Epithelial cell of prostate (primary cell): ENCODE measurements at regions not wholly inside any gene's neighbourhood (a gene's known extent, or its start where the extent isn't known, plus 50 kb on each side); places are given as distances from the start of the nearest gene placed in this dataset.
"Not testable (repeated sequence)": the region's sequence is repeated elsewhere in the genome, so short reads cannot be mapped to it uniquely, and the experiment has no call there.

ENCODE experiments used
- DNase-seq: peaks from one replicate; pipeline ENCODE4 v3.0.0-alpha.2; 2011; ENCODE audit warnings: low read depth, low spot score
- H3K27ac ChIP-seq: fragments of 450-650 bp; 2 replicates; pipeline ENCODE4 v1.5.1; 2017; ENCODE audit warnings: mild to moderate bottlenecking

DNA sequence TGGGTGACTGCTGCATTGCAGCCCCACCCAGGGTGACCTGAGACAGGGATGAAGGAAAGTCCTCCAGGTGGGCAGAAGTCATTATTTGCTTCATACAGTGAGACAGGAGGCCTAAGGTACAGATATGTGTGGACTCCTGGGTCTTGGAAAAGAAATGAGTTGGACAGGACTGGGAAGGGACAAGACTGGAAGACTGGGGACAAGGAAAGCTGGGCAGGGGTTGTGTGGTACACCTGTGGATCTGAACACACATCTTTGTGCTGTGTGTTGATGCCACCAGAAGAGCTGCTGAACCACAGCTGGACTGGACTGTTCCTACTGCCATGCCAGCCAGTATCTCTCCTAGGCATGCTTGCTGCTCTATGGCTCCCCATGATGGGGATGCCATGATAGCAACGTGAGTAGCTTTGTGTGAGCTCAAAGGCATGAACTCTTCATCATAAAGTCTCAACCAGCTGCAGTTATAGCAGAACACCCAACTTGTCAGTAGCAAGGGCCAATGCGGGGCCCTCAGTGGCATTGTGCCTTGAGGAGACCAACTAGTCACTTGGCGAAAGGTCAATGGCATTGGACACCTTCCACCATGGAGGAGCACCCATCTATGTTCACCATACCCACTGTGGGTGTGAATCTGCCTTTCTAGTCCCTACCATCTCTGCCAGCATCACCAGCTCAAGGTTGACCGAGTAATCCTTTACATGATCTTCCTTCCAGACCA, 76.0 kb upstream of the GRB10 start:
- no peak overlapping the region for H3K27ac ChIP-seq

DNA sequence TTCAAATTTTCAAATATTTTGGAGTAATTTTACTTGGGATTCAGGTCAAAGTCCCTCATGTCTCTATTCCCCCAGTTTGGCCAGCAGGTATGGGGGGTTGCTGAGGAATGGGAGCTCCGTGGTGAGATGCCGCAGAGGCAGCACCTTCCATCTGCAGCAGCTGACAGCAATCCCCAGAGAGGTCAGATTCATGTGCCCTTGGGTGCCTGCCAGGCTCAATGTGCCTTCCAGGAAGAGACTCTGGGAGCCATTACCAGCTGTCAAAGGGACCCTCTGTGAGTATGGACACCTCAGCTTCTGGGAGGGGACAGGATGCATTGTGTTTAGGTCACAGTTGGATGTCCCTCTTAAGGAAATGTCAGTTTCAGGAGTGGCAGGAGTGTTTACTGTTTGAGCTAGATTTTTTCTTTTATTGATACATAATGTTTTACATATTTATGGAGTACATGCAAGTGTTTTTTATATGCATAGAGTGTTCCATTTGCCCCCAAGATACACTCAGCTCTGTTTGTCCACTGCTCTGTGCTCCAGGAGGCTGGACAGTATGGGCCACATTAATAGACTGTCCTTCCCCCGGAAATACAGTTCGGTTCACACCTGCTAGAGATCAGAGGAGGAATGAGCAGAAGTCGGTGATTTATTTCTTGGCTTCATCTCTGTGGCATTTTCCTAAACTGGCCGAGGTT, 75.3 kb upstream of the GRB10 start:
- no peak for DNase-seq
- no peak overlapping the region for H3K27ac ChIP-seq

More for the DNA sequence above, 76.0 kb upstream of the GRB10 start:
- no peak for DNase-seq

DNA sequence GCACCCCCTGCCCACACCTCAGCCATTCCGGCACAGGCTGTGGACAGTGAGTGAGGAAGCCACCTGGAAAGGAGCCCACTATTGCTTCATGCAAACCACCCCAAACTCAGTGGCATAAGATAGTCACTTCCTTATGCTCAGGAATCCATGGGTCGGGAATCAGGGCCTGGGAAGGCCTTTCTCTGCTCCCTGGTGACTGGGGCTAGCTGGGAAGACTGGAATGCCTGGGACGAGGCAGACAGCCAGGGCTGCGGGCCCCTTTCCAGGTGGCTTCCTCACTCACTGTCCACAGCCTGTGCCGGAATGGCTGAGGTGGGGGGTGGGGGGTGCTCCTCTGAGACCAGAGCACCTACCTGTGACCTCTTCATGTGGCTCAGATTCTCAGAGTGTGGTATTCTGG, 74.1 kb upstream of the GRB10 start:
- no peak for DNase-seq
- no peak overlapping the region for H3K27ac ChIP-seq

DNA sequence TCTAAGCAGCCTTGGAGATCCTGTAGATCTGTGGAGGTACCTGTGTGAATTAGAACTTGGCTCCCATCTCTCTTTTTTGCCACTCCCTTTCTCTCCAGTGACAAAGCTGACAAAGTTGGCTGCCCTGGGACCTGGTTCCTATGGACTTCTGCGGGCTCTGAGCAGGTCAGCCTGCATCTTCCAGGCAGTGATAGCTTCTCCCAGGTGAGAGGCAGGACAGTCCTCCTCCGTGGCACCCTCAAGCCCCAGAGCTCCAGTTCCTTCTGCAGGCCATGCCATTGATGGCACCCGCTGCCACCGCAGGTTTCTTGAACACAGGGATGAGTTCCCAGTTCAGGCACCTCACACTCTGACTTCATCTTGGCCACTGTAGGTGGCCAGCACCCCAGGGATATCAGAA, 73.5 kb upstream of the GRB10 start:
- DNase-seq, result no peak
- no peak overlapping the region for H3K27ac ChIP-seq

DNA sequence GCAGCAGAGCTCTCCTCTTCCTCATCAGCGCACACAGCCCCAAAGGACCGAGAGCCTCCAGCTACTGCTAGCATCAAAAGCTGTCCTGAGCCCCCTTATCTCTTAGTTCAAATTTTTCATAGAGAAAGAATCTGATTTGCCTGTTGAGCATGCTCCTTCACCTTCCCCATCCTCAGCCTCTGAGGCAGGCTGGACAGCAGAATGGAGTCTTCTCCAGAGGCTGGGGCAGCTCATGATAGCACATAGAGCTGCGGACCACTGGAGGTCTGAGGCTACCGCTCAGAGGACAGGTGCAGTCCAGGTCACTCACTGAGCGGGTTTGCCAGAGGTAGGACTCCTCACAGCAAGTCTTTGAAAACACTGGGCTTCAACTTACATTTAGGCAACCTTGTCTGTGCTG, 72.8 kb upstream of the GRB10 start:
- H3K27ac ChIP-seq, result no peak overlapping the region
- DNase-seq, result no peak

DNA sequence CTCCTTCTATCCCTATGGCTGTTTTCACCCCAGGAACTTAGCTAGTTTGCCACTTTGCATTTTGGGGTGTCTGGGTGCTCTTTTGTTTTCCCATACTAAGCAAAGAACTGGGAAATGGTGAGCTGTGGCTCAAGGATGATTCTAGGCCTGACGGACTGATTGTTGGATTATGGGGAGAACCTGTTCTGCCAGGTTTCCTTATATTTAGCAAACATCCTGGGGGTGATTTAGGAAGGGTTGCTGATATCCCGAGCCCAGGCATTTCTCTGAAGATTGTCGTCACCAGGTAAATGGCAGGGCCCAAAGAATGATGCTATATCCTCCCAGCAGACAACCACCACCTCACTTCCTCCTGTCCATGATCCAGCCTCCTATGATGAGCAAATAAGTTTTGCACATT, 72.1 kb upstream of the GRB10 start:
- DNase-seq, result no peak
- no peak overlapping the region for H3K27ac ChIP-seq

DNA sequence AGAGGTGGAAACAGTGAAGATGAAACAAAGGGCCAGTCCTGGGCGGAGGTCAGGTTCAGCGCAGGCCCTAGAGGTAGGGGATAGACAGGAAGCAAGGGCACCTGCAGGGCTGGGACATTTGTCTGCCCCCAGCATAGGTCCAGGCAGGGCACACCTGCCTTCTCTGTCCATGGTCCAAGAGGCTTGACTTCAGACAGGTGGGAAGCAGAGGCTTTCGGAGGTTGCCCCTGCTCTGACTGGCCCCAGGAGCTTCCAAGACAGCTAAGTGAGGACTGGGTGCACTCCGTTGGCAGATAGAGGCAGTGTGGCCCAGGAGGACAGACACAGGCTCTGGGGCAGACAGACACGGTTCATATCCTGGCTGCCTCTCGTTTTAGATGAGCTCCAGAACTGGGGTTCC, 71.6 kb upstream of the GRB10 start:
- DNase-seq, result no peak

DNA sequence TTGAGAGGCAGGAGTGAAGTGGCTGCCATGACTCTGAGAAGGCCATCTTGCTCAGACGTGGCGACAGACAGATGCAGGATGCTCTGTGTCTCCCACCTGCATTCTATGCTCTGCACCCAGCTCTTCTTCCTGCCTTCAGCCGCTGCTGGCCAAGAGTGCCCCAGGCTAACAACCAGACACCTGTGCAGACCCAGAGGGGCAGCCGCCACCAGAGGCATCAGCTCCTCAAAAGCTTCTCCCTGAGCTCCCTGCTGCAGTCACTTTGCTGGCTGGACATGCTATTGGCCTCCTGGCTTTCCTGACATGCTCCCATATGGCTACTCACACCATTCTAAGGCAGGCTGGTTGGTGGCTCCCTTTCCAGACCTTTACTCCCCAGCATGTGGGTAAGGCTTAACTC, 70.6 kb upstream of the GRB10 start:
- no peak overlapping the region for H3K27ac ChIP-seq
- no peak for DNase-seq

More for the DNA sequence above, 71.6 kb upstream of the GRB10 start:
- H3K27ac ChIP-seq, result no peak overlapping the region

DNA sequence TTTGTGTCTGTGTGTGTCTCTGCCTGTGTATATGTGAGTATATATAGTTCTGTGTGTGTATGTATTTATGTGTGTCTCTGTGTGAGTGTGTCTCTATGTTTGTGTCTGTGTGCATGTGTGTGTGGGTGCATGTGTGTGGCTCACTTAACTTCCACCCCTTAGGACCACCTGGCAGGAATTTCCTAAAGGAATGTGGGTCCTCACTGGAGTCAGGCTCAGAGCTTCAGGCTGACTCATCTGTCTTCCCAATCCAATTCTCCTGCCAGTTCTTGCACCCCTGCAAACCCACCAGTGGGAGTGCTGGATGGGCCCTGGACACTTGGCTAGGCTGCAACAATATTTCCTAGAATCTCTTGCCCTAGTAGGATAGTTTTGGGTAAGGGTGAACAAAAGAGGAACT, 70.2 kb upstream of the GRB10 start:
- H3K27ac ChIP-seq, result no peak overlapping the region
- DNase-seq, result no peak

DNA sequence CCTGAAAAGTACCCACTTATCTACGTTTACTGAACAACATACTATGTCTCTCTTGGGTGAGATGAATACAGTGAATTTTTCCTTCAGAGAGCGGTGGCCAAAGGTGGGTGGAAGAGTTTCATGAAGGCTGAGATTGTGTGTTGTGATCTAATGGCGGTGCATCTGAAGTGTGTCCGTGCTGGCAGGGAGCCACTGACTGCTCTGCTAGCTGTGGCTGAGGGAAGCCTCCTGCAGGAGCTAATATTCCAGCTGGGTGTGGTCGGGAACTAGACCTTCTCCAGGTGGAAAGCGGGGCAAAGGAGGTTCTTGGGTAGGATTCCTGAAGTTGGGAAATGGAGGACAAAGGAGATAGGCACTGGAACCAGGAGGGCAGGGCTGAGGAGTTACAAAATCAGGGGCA, 69.2 kb upstream of the GRB10 start:
- no peak overlapping the region for H3K27ac ChIP-seq
- DNase-seq, result no peak

DNA sequence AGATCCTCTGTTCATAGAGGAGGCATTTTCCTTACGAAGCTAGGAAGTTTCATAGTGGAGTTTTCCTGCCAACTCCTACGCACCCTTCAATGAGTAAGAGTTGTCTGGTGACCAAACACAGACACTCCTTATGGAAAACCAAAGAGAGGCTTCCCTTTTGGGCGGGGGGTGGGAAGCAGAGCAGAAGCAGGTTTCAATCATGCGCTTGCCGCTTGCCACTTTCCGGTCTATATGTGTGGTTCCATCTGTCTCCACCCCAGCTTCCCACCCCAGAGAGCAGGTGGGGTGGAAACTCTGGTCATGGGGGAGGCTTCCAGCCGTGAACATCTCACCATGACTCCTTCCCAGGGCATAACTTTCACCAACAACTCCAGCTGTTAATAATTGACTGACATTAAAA, 68.8 kb upstream of the GRB10 start:
- DNase-seq, result no peak

DNA sequence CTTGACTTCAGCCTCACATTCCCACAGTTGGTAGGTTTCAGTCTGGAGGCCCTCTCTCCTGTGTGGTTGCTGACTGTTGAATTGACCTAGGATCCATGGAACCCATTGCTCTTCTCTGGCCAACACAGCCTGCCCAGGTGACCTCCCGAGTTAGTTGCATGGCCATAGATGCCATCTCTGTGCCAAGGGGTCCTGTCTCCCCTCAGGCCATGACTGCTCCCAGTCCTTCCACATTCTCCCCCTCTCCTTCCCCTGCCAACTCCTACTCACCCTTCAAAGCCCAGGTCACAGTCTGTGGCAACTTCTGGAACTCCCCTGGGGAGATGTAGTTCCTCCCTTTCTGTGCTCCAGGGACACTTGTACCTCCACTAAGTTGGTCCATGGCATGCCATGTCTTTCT, 67.3 kb upstream of the GRB10 start:
- H3K27ac ChIP-seq, result no peak overlapping the region
- no peak for DNase-seq

More for the DNA sequence above, 68.8 kb upstream of the GRB10 start:
- H3K27ac ChIP-seq, result no peak overlapping the region

DNA sequence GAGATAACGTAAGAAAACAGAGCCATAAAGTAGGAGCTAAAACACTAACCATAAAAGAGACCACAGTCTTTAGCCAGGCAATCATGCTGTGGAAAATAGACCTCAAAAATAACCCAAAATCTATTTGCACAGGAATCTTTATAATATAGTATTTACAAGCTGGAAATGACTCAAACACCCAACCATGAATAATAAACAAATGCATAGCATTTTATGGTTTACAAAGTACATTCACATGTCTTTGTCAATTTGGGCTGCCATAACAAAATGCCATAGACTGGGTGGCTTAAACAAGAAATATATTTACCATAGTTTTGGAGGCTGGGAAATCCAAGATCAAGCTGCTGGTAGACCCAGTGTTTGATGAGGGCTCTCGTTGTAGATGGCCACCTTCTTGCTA, 65.5 kb upstream of the GRB10 start:
- DNase-seq, result no peak
- H3K27ac ChIP-seq, result no peak overlapping the region

DNA sequence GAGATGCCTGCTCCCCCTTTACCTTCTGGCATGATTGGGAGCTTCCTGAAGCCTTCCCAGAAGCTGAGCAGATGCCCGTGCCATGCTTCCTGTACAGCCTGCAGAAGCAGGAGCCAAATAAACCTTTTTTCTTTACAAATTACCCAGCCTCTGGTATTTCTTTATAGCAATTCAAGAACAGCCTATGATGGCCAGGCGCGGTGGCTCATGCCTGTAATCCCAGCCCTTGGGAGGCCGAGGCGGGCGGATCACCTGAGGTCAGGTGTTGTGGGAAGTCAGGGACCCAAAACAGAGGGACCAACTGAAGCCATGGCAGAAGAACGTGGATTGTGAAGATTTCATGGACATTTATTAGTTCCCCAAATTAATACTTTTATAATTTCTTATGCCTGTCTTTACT, 62.2 kb upstream of the GRB10 start:
- DNase-seq, H3K27ac ChIP-seq: not testable (repeated sequence)

DNA sequence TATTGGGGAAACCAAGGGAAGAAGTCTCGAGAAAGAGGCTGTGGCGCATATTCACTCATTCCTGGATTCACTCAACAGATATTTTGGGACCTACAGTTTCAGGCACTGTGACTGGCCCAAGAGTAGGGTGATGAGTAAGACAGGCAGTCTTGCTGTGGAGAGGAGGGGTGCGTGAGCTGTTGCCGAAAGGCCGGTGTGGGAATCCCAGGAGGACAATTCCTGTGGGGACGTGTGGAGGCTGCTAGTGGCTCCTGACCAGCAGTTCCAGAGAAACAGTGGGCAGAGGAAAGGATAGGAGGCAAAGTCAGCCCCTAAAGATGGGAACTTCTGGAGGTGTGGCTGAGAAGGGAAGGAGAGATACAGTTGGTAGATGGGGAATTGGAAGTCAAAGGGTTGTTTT, 59.3 kb upstream of the GRB10 start:
- no peak for DNase-seq
- H3K27ac ChIP-seq, result no peak overlapping the region

DNA sequence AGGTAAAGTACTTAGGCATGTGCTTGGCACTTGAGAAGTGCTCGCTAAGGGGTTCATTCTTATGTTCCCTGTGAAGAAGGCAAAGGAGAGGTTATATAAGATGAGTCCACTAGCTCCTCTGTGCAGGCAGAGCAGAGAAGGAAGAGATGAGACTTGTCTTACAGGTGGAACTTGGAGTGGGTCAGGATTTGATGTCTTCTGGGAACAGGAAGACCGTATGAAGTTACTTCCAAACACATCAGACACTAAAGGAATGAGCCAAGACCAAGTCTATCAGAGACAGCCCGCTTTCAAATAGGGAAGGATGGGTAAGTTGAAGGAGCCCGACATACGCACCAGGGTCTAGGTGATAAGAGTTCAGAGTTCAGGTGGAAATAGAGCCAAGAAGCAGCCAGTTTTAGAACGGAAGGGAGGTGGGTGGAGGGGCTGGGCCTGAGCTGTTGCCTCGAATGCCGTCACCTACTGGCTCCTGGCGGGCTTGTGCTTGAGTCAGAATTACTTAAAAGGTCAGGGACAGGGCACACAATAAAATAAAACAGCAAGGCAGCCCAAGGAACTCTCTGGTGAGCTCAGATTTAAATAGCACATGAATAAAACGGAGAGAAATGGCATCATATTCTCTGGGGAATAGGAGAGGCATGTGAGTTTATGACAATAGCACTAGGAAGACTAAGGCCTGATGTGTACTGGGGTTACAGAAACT, 56.1 kb upstream of the GRB10 start:
- DNase-seq, result peak; percentile 52
- peak overlapping the region; percentile 84 for H3K27ac ChIP-seq

DNA sequence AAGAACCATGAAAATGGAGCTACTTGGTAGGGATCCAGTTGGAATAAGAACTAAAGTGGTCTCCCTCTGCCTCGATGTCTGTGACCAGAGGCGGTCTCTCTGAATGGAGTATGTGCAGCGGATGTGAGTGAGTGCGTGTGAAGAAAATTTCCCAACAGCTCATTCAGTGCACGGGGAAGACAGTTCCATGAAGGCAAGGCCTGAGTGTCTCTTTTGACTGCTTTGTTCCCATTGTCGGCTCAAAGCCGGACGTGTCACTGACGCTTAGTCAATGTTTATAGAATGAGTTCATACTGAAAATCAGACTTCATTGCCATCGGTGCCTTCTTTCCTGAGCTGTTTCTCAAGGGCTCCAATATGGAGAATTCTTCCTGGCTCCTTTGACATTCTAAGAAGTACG, 55.3 kb upstream of the GRB10 start:
- peak; percentile 84 for DNase-seq
- H3K27ac ChIP-seq, result peak overlapping the region; percentile 84

DNA sequence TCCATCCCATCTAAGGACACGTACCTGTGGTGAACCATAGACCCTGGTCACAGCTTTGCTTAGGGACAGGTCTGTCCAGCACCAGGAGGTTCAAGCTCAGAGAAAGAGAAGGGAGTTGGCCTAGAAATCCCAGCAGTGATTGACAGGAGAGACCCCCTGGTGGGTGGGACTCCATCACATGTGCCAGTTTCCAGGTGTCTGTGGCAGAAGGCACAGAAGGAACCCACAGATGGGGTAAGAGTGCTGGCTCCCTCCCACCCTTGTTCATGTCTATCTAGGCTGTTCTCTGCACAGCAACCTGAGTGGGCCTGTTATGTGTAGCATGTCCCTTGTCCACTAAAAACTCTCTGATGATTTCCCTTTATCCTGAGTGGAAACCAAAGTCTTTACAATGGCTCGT, 54.0 kb upstream of the GRB10 start:
- no peak for DNase-seq

DNA sequence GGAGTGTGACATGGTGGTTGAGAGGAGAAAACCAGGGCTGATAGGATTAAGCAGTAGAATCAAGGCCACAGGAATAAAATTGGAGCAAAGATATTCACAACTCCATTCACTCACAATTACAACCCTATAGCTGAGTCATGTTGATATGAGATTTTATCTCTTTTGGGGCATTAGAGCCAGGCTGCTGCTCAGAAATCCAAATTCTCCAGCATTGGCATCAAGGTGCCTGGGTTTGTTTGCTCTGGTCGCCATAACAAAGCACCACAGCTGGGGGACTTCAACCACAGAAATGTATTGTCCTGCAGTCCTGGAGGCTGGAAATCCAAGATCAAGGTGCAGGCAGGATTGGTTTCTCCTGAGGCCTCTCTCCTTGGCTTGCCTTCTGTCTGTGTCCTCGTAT, 52.5 kb upstream of the GRB10 start:
- no peak for DNase-seq

More for the DNA sequence above, 54.0 kb upstream of the GRB10 start:
- no peak overlapping the region for H3K27ac ChIP-seq

DNA sequence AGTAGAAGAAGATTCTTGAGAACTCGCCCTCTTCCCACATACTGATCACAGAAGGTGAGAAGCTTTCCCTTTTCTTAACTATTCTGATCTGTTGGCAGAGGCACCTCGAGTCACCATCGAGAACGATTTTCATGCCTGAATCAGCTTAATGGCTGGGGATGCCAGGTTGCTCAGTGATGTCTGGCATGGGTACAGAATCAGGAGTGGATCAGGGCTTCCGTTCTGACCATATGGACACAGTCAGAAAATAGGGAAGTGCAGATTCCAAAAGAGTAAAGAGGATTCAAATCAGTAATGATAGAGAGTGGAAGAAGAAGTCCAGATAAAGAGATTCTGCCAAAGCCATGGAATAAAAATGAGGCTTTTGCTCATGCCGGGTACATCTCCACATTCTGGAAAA, 52.0 kb upstream of the GRB10 start:
- DNase-seq, result no peak
- H3K27ac ChIP-seq, result no peak overlapping the region

More for the DNA sequence above, 52.5 kb upstream of the GRB10 start:
- no peak overlapping the region for H3K27ac ChIP-seq

DNA sequence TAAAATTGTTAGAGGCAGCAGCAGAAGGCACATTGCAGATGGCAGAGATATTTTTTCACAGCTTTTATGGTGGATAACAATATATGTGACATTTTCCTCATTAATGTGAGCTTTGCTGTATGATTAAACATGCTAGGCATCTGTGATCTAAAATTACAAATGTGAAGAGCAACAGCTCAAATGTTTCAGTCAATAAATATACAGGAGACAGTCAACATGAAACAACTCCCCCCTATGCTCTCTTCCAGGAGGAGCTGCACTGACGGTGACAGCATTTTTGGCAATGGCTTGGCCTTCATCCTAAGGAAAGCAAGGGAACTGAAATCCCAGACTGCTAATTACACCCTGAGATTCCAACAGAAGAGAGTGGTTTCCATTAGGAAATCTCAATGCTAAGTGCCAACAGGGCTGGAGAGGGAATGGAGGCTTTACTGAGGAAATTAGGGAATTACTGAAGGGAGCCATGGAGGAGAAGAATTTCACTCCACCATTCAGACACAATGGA, 51.4 kb upstream of the GRB10 start:
- no peak for DNase-seq
- no peak overlapping the region for H3K27ac ChIP-seq
